GM12878 (cell line): ENCODE measurements at regions not wholly inside any gene's neighbourhood (a gene's known extent, or its start where the extent isn't known, plus 50 kb on each side); places are given as distances from the start of the nearest gene placed in this dataset.

Experiments used
- ATAC-seq: fragments of 200-7000 bp; cut with Tn5 transposase; 3 replicates; pipeline ENCODE4 v1.9.1; 2020; ENCODE audit warnings: mild to moderate bottlenecking, moderate library complexity
- BruUV-seq: library from RNA; stranded (reverse); fragments of 400-500 nt; replicated peaks from 2 replicates; lab custom pipeline; 2021; lab: Mats Ljungman, UMichigan
- CTCF ChIA-PET: fragments of 300-600 bp; sonication (Branson Sonifier 250); formaldehyde crosslinking; extraction: SDS; loops from one replicate; lab custom pipeline; 2021; ENCODE audit warnings: inconsistent platforms; lab: Yijun Ruan, JAX
- POLR2A ChIA-PET: fragments of 350-600 bp; formaldehyde crosslinking; extraction: SDS; loops from one replicate; lab custom pipeline; 2021; ENCODE audit warnings: inconsistent platforms; lab: Charles Lee
- RAD21 ChIA-PET: fragments of 300-600 bp; sonication (Branson Sonifier 250); formaldehyde crosslinking; loops from one replicate; lab custom pipeline; 2023; ENCODE audit warnings: antibody characterized with exemption; ENCODE audit not compliant: unreplicated experiment; lab: Charles Lee
- SMC1A ChIA-PET: fragments of 300-600 bp; sonication (Branson Sonifier 250); formaldehyde crosslinking; loops from one replicate; lab custom pipeline; 2023; ENCODE audit not compliant: unreplicated experiment, uncharacterized antibody; lab: Charles Lee
- DNase-seq: peaks from one replicate; pipeline ENCODE4 v3.0.0-alpha.2; 2011; ENCODE audit warnings: low read depth, low spot score
- FAIRE-seq: peaks from 3 replicates; lab custom pipeline; 2011; peaks lifted over from hg19 to GRCh38; lab: Jason Lieb, UNC
- H2AFZ ChIP-seq: 2 replicates; pipeline ENCODE4 v1.6.0; 2011; ENCODE audit warnings: low read depth, low read length, control low read depth; ENCODE audit not compliant: control insufficient read depth
- H3K27ac ChIP-seq: 2 replicates; pipeline ENCODE4 v1.5.1; 2011; ENCODE audit warnings: control low read depth; ENCODE audit not compliant: control insufficient read depth, insufficient read depth
- H3K27me3 ChIP-seq, 2 experiments: replicated peaks in 1 of 2; 2 replicates each; pipeline versions ENCODE4 v1.6.0 to v1.6.1; 2011; ENCODE audit warnings: low read length in 1 of 2; ENCODE audit not compliant: control insufficient read depth in 2 of 2, insufficient read depth in 2 of 2
- H3K36me3 ChIP-seq, 2 experiments: 2 replicates each; pipeline ENCODE4 v1.5.1; 2011; ENCODE audit warnings: low read length in 1 of 2; ENCODE audit not compliant: control insufficient read depth in 2 of 2, insufficient read depth in 2 of 2
- H3K4me1 ChIP-seq: 2 replicates; pipeline ENCODE4 v1.6.1; 2011; ENCODE audit warnings: mild to moderate bottlenecking, low read length, moderate library complexity, mixed read lengths; ENCODE audit not compliant: control insufficient read depth, insufficient read depth
- H3K4me2 ChIP-seq: 2 replicates; pipeline ENCODE4 v1.6.0; 2011; ENCODE audit warnings: control low read depth; ENCODE audit not compliant: control insufficient read depth, insufficient read depth
- H3K4me3 ChIP-seq: fragments of 200-600 bp; sonication (generic); 2 replicates; pipeline ENCODE4 v1.5.1; 2016
- H3K79me2 ChIP-seq: 2 replicates; pipeline ENCODE4 v1.6.0; 2011; ENCODE audit warnings: low read length; ENCODE audit not compliant: control insufficient read depth, insufficient read depth
- H3K9ac ChIP-seq: 2 replicates; pipeline ENCODE4 v1.8.0; 2011; ENCODE audit warnings: low read length, control low read depth, mixed read lengths; ENCODE audit not compliant: control insufficient read depth, insufficient read depth
- H3K9me3 ChIP-seq: replicated peaks from 3 replicates; pipeline ENCODE4 v1.5.1; 2011; ENCODE audit warnings: mild to moderate bottlenecking, low read length; ENCODE audit not compliant: control insufficient read depth, insufficient read depth
- H4K20me1 ChIP-seq: 2 replicates; pipeline ENCODE4 v1.6.0; 2011; ENCODE audit not compliant: control insufficient read depth, insufficient read depth
- CBX3 ChIP-seq: fragments of 200-600 bp; sonication (generic); IDR thresholded peaks from 2 replicates; pipeline ENCODE4 v1.6.1; 2016; ENCODE audit warnings: low read depth, borderline replicate concordance
- CREB1 ChIP-seq: IDR thresholded peaks from 2 replicates; pipeline ENCODE4 v1.6.1; 2012; ENCODE audit warnings: low read depth, mild to moderate bottlenecking, inconsistent platforms
- ESRRA ChIP-seq: IDR thresholded peaks from 2 replicates; pipeline ENCODE4 v1.6.1; 2012; ENCODE audit warnings: mild to moderate bottlenecking, low read length, improper control_type of control experiment
- NKRF ChIP-seq: fragments of 450-650 bp; conservative IDR thresholded peaks from 2 replicates; pipeline ENCODE4 v1.6.1; 2017; ENCODE audit warnings: mild to moderate bottlenecking, moderate library complexity
- PRDM15 ChIP-seq: fragments of 450-650 bp; formaldehyde crosslinking; IDR thresholded peaks from 2 replicates; pipeline ENCODE4 v1.4.0; 2020; ENCODE audit warnings: mild to moderate bottlenecking, moderate library complexity
- RFX5 ChIP-seq: IDR thresholded peaks from 2 replicates; pipeline ENCODE4 v1.6.1; 2011; ENCODE audit warnings: low read depth, low read length, improper control_type of control experiment
- SIN3A ChIP-seq: IDR thresholded peaks from 2 replicates; pipeline ENCODE4 v1.6.1; 2012; ENCODE audit warnings: low read depth, low read length, improper control_type of control experiment
- SIX5 ChIP-seq: IDR thresholded peaks from 2 replicates; pipeline ENCODE4 v1.6.1; 2011; ENCODE audit warnings: mild to moderate bottlenecking, low read depth, low read length, moderate library complexity; ENCODE audit not compliant: severe bottlenecking
- SREBF1 ChIP-seq: IDR thresholded peaks from 2 replicates; pipeline ENCODE4 v1.6.1; 2012; ENCODE audit warnings: mild to moderate bottlenecking, low read length
- SUZ12 ChIP-seq: fragments of 200-600 bp; sonication (generic); IDR thresholded peaks from one replicate; pipeline ENCODE4 v1.6.1; 2018; ENCODE audit warnings: antibody characterized with exemption, mild to moderate bottlenecking; ENCODE audit not compliant: unreplicated experiment
- USF1 ChIP-seq: IDR thresholded peaks from 2 replicates; pipeline ENCODE4 v1.6.1; 2011; ENCODE audit warnings: borderline replicate concordance, low read depth, mild to moderate bottlenecking, moderate library complexity, mixed read lengths, low read length; ENCODE audit not compliant: insufficient read depth; ENCODE audit errors: extremely low read length
- ZBED1 ChIP-seq: IDR thresholded peaks from 2 replicates; pipeline ENCODE4 v1.6.1; 2016; ENCODE audit warnings: borderline replicate concordance
- ZNF217 ChIP-seq: fragments of 450-650 bp; IDR thresholded peaks from 2 replicates; pipeline ENCODE4 v1.6.1; 2017; ENCODE audit warnings: antibody characterized with exemption, mild to moderate bottlenecking
- WGBS: methylation state at CpG from one replicate; pipeline ENCODE4 v1.1.6; 2016; ENCODE audit warnings: low lambda C conversion rate; ENCODE audit not compliant: insufficient replicate concordance, insufficient coverage; ENCODE audit errors: missing lambda C conversion rate; 5-methylcytosine and 5-hydroxymethylcytosine counted together
- in situ Hi-C: fragments of 300-500 bp; cut with MboI; formaldehyde crosslinking; loops from 9 replicates; pipeline ENCODE4 v1.14.3; 2018; ENCODE audit warnings: mixed read lengths
- intact Hi-C: fragments of 100-400 bp; cut with micrococcal nuclease; formaldehyde crosslinking; loops from one replicate; pipeline ENCODE4 v1.14.2; 2022; ENCODE audit not compliant: unreplicated experiment

GRCh38 chr9:108339251-108339650 is 516.5 kb downstream of the ACTL7B start:
- TF ChIP-seq ZNF217 (no peak), ZBED1 (no peak), RFX5 (no peak), SIN3A (no peak), CREB1 (no peak), SREBF1 (no peak), SUZ12 (no peak), SIX5 (no peak), USF1 (no peak)
- Histone ChIP-seq H3K4me1 (no peaks in the 10 kb centered on the region), H3K9me3 (no peaks in the 10 kb centered on the region), H3K4me3 (no peak overlapping the region), H4K20me1 (no peaks in the 10 kb centered on the region), H3K9ac (no peak overlapping the region), H3K4me2 (no peak overlapping the region), H3K79me2 (no peaks in the 10 kb centered on the region), H3K27ac (no peak overlapping the region), H2AFZ (no peak overlapping the region), H3K27me3 (no peaks in the 10 kb centered on the region), H3K36me3 (no peaks in the 10 kb centered on the region)
- intact Hi-C loops, result no loop called here
- in situ Hi-C loops, result no loop called here
- SMC1A ChIA-PET, result no interaction called here
- RAD21 ChIA-PET, result no interaction called here
- POLR2A ChIA-PET, result no interaction called here
- 4% methylated on average over 3 of the region's 3 CpGs for WGBS
- DNase-seq (no peak), ATAC-seq (no peak), FAIRE-seq (no peak)
- BruUV-seq, result no TSS peak
- CTCF ChIA-PET, result no interaction called here

GRCh38 chr9:108336575-108336974 is 519.2 kb downstream of the ACTL7B start:
- SMC1A ChIA-PET, result no interaction called here
- Histone ChIP-seq H3K9ac (no peak overlapping the region), H3K9me3 (no peaks in the 10 kb centered on the region), H3K4me3 (no peak overlapping the region), H3K4me1 (no peaks in the 10 kb centered on the region), H3K79me2 (no peaks in the 10 kb centered on the region), H3K27me3 (no peaks in the 10 kb centered on the region), H3K4me2 (no peak overlapping the region), H3K27ac (no peak overlapping the region), H4K20me1 (no peaks in the 10 kb centered on the region), H3K36me3 (no peaks in the 10 kb centered on the region), H2AFZ (no peak overlapping the region)
- DNase-seq (no peak), ATAC-seq (no peak), FAIRE-seq (no peak)
- POLR2A ChIA-PET, result no interaction called here
- in situ Hi-C loops (no loop called here), intact Hi-C loops (no loop called here)
- RAD21 ChIA-PET, result no interaction called here
- BruUV-seq, result no TSS peak
- 2% methylated on average over 2 of the region's 2 CpGs for WGBS
- CTCF ChIA-PET, result no interaction called here
- no peak for TF ChIP-seq CBX3
- no peak for TF ChIP-seq PRDM15 (CRISPR knock-in tag)
- no peak for TF ChIP-seq ESRRA
- no peak for TF ChIP-seq NKRF
